ENCODE measurements at regions not wholly inside any gene's neighbourhood (a gene's known extent, or its start where the extent isn't known, plus 50 kb on each side); places are given as distances from the start of the nearest gene placed in this dataset.

DNA sequence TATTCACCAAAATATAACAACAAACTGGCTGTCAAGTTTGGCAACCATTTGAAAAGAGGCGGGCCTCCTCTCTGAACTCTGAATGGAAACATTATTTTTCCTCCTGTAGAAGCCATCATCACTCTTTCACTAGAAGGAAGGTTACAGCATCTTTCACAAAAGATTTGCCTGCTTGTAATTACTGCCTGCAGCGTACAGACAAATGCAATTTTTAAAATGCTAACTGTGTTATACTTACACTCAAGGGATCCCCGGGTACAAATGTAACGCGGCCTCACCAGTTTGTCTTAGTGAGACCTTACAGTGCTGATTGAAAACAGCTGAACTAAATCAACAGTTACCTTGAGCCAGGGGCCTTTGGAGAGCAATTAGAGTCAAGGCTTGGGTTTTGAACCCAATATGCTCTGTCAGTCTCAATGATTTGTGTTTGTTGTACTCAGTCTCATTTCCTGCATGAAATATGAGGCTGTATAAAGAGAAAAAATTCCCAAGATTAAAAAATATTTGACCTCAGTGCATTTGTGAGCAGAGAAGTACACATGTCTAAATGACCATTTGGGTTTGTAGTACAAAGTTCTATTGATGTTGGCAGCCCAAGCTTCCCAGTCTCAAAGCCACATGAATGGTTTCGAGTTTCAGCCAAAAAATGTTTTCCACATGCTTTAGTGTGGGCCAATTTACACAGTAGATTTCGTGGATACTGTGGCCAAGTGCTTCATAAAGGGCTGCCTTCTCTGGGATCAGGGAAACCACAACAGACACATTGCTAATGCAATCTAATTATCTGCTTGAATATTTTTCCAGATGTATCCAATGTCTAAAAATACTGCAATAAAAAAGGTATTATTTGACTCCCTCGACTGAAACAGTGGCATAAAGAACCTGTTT, 500.0 kb downstream of the SPATA31D1 start (continued):
- TF ChIP-seq ZNF843 (tag by site-specific recombination; IDR thresholded peaks at IDR 0.05) (peak; percentile 33; the same call in 1 of the 2 replicates), ZNF112 (tag by site-specific recombination; IDR thresholded peaks at IDR 0.05) (no peak), KLF8 (tag by site-specific recombination; IDR thresholded peaks at IDR 0.05) (peak; percentile 45; the same call in 1 of the 2 replicates)

DNA sequence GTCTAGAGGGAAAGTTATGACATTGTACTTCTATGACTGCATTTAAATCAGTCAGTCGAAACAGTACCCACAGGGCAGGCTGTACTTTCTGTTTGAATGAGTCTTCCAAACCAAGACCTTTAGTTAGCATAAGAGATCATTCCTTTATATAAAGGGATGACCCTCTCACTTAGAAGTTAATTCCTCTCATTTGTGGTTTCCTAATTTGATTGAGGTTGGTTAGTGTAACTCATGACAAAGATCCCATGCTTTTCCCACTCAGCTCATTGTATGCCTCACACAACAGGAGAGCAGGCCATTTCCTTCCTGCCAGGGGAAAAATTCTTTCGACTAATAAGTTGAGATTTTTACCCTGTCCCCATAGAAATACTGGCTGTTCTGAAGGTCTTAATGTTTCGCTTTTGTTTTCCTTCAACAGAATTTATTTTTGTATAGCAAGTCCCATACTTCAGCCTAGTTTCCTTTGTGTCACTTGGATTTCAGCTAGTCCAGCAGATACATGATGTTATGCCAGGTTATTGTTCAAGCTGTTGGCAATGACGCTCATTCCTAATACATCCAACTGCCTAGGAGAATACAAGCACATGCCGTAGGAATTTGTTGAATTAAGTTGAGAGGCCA, 500.7 kb downstream of the SPATA31D1 start:
- TF ChIP-seq ZNF837 (tag by site-specific recombination; IDR thresholded peaks at IDR 0.05) (no peak), WT1 (tag by site-specific recombination; IDR thresholded peaks at IDR 0.05) (peak; percentile 74), ZNF629 (tag by site-specific recombination; IDR thresholded peaks at IDR 0.05) (0 out of 2 replicates have a peak, but pooled peaks have one; percentile 22)
- TF ChIP-seq, protein P1, sequence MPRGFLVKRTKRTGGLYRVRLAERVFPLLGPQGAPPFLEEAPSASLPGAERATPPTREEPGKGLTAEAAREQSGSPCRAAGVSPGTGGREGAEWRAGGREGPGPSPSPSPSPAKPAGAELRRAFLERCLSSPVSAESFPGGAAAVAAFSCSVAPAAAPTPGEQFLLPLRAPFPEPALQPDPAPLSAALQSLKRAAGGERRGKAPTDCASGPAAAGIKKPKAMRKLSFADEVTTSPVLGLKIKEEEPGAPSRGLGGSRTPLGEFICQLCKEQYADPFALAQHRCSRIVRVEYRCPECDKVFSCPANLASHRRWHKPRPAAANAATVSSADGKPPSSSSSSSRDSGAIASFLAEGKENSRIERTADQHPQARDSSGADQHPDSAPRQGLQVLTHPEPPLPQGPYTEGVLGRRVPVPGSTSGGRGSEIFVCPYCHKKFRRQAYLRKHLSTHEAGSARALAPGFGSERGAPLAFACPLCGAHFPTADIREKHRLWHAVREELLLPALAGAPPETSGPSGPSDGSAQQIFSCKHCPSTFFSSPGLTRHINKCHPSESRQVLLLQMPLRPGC (tag by site-specific recombination; IDR thresholded peaks at IDR 0.05), result peak; percentile 54; the same call in 1 of the 2 replicates
- Histone ChIP-seq H3K36me3 (ENCODE audit: control insufficient read depth in 2 of 2, insufficient read depth in 1 of 2, low read length in 2 of 2) (no peaks in the 10 kb centered on the region), H3K9me3 (ENCODE audit: control insufficient read depth, insufficient read depth, low read depth, low read length) (no peaks in the 10 kb centered on the region), H3K4me3 (ENCODE audit: low read depth, low read length) (no peak overlapping the region), H3K27ac (ENCODE audit: extremely low read depth, low read depth, low read length) (peak overlapping the region; percentile 76), H3K4me1 (ENCODE audit: control insufficient read depth, insufficient read depth, low read length) (peaks cover 19% of the 10 kb centered on the region; the same call in 1 of the 2 replicates)
- POLR2A ChIA-PET, result interaction anchor here (0.6 to 1.4 kb wide), 8 partner anchors 32 to 800 kb away, joined by 3 to 6 read pairs (median 3); partner anchors contain the start of gene TLE1
- CTCF ChIA-PET, result interaction anchor here (0.6 to 1.3 kb wide), 4 partner anchors 46 to 172 kb away, joined by 3 to 5 read pairs (median 3); no protein-coding TSS in a partner anchor

DNA sequence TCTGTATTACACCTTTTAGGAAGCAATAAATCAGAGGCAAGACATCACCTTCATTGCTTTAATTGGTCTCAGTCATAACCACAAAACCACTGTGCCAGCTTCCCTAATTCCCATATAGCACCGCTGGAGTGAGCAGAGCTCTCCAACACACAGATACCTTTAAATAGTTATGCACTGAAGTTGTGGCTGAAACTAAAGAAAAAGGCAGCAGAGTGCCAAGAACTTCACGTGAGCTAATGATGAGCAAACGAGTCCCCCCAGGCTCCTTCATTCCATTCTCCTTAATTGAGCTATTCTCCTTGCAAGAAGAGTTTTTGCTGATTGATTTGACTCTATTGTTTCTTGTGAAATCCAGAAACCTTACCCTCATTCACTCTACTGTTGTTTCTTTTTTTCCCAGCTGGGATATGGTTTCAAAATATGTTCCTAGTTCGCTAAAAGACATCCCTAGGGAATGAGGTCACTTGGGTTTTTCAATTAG, 501.5 kb downstream of the SPATA31D1 start:
- H3K9me3 ChIP-seq (ENCODE audit: control insufficient read depth, insufficient read depth, low read depth, low read length), result no peaks in the 10 kb centered on the region
- ChIA-PET CTCF (interaction anchor here (0.6 to 1.3 kb wide), 3 partner anchors 109 to 434 kb away, joined by 3 read pairs; no protein-coding TSS in a partner anchor), POLR2A (interaction anchor here (0.5 to 1.4 kb wide), 9 partner anchors 42 to 1386 kb away, joined by 3 to 6 read pairs (median 4); partner anchors contain the start of gene TLE1)
- peak overlapping the region; percentile 76 for H3K27ac ChIP-seq (ENCODE audit: extremely low read depth, low read depth, low read length)
- no peak overlapping the region for H3K4me3 ChIP-seq (ENCODE audit: low read depth, low read length)
- H3K36me3 ChIP-seq (ENCODE audit: control insufficient read depth in 2 of 2, insufficient read depth in 1 of 2, low read length in 2 of 2), result no peaks in the 10 kb centered on the region
- H3K4me1 ChIP-seq (ENCODE audit: control insufficient read depth, insufficient read depth, low read length), result peaks cover 19% of the 10 kb centered on the region; the same call in 1 of the 2 replicates
- peak; percentile 85 for TF ChIP-seq SP7 (tag by site-specific recombination; IDR thresholded peaks at IDR 0.05)
- TF ChIP-seq, protein P2, sequence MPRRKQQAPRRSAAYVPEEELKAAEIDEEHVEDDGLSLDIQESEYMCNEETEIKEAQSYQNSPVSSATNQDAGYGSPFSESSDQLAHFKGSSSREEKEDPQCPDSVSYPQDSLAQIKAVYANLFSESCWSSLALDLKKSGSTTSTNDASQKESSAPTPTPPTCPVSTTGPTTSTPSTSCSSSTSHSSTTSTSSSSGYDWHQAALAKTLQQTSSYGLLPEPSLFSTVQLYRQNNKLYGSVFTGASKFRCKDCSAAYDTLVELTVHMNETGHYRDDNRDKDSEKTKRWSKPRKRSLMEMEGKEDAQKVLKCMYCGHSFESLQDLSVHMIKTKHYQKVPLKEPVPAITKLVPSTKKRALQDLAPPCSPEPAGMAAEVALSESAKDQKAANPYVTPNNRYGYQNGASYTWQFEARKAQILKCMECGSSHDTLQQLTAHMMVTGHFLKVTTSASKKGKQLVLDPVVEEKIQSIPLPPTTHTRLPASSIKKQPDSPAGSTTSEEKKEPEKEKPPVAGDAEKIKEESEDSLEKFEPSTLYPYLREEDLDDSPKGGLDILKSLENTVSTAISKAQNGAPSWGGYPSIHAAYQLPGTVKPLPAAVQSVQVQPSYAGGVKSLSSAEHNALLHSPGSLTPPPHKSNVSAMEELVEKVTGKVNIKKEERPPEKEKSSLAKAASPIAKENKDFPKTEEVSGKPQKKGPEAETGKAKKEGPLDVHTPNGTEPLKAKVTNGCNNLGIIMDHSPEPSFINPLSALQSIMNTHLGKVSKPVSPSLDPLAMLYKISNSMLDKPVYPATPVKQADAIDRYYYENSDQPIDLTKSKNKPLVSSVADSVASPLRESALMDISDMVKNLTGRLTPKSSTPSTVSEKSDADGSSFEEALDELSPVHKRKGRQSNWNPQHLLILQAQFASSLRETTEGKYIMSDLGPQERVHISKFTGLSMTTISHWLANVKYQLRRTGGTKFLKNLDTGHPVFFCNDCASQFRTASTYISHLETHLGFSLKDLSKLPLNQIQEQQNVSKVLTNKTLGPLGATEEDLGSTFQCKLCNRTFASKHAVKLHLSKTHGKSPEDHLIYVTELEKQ (tag by site-specific recombination; IDR thresholded peaks at IDR 0.05; ENCODE audit: borderline replicate concordance), result peak; percentile 67; the same call in 1 of the 2 replicates
- TF ChIP-seq, protein P3, sequence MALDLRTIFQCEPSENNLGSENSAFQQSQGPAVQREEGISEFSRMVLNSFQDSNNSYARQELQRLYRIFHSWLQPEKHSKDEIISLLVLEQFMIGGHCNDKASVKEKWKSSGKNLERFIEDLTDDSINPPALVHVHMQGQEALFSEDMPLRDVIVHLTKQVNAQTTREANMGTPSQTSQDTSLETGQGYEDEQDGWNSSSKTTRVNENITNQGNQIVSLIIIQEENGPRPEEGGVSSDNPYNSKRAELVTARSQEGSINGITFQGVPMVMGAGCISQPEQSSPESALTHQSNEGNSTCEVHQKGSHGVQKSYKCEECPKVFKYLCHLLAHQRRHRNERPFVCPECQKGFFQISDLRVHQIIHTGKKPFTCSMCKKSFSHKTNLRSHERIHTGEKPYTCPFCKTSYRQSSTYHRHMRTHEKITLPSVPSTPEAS (tag by site-specific recombination; IDR thresholded peaks at IDR 0.05), result no peak
- TF ChIP-seq ZNF555 (tag by site-specific recombination; conservative IDR thresholded peaks at IDR 0.05), result no peak
- no peak for TF ChIP-seq ZSCAN23 (tag by site-specific recombination; IDR thresholded peaks at IDR 0.05)
- 0 out of 2 replicates have a peak, but pooled peaks have one; percentile 7 for TF ChIP-seq ZNF184 (tag by site-specific recombination; IDR thresholded peaks at IDR 0.05)
- no peak for TF ChIP-seq ZNF658 (tag by site-specific recombination; IDR thresholded peaks at IDR 0.05)
- TF ChIP-seq, protein P4, sequence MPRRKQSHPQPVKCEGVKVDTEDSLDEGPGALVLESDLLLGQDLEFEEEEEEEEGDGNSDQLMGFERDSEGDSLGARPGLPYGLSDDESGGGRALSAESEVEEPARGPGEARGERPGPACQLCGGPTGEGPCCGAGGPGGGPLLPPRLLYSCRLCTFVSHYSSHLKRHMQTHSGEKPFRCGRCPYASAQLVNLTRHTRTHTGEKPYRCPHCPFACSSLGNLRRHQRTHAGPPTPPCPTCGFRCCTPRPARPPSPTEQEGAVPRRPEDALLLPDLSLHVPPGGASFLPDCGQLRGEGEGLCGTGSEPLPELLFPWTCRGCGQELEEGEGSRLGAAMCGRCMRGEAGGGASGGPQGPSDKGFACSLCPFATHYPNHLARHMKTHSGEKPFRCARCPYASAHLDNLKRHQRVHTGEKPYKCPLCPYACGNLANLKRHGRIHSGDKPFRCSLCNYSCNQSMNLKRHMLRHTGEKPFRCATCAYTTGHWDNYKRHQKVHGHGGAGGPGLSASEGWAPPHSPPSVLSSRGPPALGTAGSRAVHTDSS (tag by site-specific recombination; IDR thresholded peaks at IDR 0.05), result no peak
- TF ChIP-seq, protein P5, sequence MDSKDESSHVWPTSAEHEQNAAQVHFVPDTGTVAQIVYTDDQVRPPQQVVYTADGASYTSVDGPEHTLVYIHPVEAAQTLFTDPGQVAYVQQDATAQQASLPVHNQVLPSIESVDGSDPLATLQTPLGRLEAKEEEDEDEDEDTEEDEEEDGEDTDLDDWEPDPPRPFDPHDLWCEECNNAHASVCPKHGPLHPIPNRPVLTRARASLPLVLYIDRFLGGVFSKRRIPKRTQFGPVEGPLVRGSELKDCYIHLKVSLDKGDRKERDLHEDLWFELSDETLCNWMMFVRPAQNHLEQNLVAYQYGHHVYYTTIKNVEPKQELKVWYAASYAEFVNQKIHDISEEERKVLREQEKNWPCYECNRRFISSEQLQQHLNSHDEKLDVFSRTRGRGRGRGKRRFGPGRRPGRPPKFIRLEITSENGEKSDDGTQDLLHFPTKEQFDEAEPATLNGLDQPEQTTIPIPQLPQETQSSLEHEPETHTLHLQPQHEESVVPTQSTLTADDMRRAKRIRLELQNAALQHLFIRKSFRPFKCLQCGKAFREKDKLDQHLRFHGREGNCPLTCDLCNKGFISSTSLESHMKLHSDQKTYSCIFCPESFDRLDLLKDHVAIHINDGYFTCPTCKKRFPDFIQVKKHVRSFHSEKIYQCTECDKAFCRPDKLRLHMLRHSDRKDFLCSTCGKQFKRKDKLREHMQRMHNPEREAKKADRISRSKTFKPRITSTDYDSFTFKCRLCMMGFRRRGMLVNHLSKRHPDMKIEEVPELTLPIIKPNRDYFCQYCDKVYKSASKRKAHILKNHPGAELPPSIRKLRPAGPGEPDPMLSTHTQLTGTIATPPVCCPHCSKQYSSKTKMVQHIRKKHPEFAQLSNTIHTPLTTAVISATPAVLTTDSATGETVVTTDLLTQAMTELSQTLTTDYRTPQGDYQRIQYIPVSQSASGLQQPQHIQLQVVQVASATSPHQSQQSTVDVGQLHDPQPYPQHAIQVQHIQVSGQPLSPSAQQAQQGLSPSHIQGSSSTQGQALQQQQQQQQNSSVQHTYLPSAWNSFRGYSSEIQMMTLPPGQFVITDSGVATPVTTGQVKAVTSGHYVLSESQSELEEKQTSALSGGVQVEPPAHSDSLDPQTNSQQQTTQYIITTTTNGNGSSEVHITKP (tag by site-specific recombination; IDR thresholded peaks at IDR 0.05), result peak; percentile 43; the same call in 1 of the 2 replicates
- TF ChIP-seq ZNF169 (tag by site-specific recombination; IDR thresholded peaks at IDR 0.05), result no peak
- TF ChIP-seq ZNF629 (tag by site-specific recombination; IDR thresholded peaks at IDR 0.05), result peak; percentile 87
